Kidney (tissue), 13 donors: ENCODE measurements at regions not wholly inside any gene's neighbourhood (a gene's known extent, or its start where the extent isn't known, plus 50 kb on each side); places are given as distances from the start of the nearest gene placed in this dataset.

ENCODE experiments used
- DNase-seq, 5 donors: peaks; one replicate each; pipeline ENCODE4 v3.0.0-alpha.2; 2013 to 2020
- FAIRE-seq: peaks from 2 replicates; lab custom pipeline; 2012; peaks lifted over from hg19 to GRCh38; lab: Jason Lieb, UNC
- H3K27ac ChIP-seq, 2 donors: one replicate each; pipeline ENCODE4 v1.7.0; 2013; ENCODE audit warnings: low read depth in 2 of 2, low read length in 2 of 2, inconsistent platforms in 1 of 2
- H3K27me3 ChIP-seq: one replicate; pipeline ENCODE4 v1.7.1; 2013; ENCODE audit warnings: low read length, inconsistent platforms; ENCODE audit not compliant: control insufficient read depth, insufficient read depth
- H3K36me3 ChIP-seq, 3 donors: one replicate each; pipeline versions ENCODE4 v1.7.0 to v1.7.1; 2013; ENCODE audit warnings: low read length in 3 of 3, control low read depth in 1 of 3, inconsistent platforms in 1 of 3; ENCODE audit not compliant: insufficient read depth in 3 of 3, control insufficient read depth in 2 of 3
- H3K4me1 ChIP-seq, 3 donors: one replicate each; pipeline versions ENCODE4 v1.7.0 to v1.7.1; 2013; ENCODE audit warnings: low read length in 3 of 3, inconsistent platforms in 1 of 3, low read depth in 1 of 3; ENCODE audit not compliant: control insufficient read depth in 2 of 3, insufficient read depth in 2 of 3
- H3K4me3 ChIP-seq, 3 donors: one replicate each; pipeline versions ENCODE4 v1.7.0 to v1.8.1; 2013; ENCODE audit warnings: low read length in 3 of 3, control low read depth in 1 of 3, inconsistent platforms in 1 of 3
- H3K9ac ChIP-seq, 3 donors: one replicate each; pipeline versions ENCODE4 v1.7.0 to v1.7.1; 2013; ENCODE audit warnings: low read length in 3 of 3, control low read depth in 1 of 3, inconsistent platforms in 1 of 3
- H3K9me3 ChIP-seq, 3 donors: one replicate each; pipeline versions ENCODE4 v1.7.0 to v1.7.1; 2013; ENCODE audit warnings: low read length in 3 of 3, control low read depth in 1 of 3, inconsistent platforms in 1 of 3; ENCODE audit not compliant: control insufficient read depth in 2 of 3, insufficient read depth in 1 of 3
- intact Hi-C: fragments of 100-400 bp; cut with DNase I; formaldehyde crosslinking; loops from one replicate; pipeline ENCODE4 v1.11.1; 2022
- TF ChIP-seq, protein P1 (sequence below): IDR thresholded peaks from 3 replicates; pipeline ENCODE4 v1.5.1; 2012; ENCODE audit warnings: mild to moderate bottlenecking, moderate library complexity, borderline replicate concordance; ENCODE audit not compliant: insufficient read depth; ENCODE audit errors: extremely low read depth
- donor health status: control.
- donor health status: control.
- donor health status: control.
- donor health status: control.
- donor health status: control.
- donor health status: DM: yes; HTN: yes; CAD: no.
- donor health status: Normal renal cell carcinoma (clear cell type).

DNA sequence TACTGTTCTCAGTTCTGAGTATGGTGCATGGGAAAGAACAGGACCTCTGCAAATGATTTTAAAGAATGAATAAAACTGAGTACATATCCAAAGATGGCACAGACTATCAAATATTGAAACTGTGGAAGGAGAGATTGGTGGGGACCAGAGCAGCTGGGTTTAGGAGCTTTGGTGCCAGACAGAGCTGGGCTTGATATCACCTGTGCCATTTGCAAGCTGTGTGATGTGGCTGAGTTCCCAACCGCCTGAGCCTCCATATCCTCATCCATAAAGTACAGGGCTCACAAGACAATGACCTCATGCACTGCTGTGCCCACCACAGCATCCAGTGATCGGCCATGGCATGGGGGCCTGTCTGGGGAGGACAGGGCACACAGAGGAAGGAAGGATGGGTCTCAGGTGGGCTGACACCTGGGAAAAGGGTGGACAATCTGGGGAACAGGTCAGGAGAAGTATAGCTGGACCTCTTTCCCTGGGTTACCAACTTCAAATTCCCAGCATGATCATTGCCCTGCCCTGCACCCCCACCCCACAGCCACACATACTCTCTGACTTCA lies 83.9 kb upstream of the RAB6C start:
- Histone ChIP-seq H3K9me3 (no peaks in the 10 kb centered on the region), H3K4me3 (no peak overlapping the region)
- no peak for FAIRE-seq

DNA sequence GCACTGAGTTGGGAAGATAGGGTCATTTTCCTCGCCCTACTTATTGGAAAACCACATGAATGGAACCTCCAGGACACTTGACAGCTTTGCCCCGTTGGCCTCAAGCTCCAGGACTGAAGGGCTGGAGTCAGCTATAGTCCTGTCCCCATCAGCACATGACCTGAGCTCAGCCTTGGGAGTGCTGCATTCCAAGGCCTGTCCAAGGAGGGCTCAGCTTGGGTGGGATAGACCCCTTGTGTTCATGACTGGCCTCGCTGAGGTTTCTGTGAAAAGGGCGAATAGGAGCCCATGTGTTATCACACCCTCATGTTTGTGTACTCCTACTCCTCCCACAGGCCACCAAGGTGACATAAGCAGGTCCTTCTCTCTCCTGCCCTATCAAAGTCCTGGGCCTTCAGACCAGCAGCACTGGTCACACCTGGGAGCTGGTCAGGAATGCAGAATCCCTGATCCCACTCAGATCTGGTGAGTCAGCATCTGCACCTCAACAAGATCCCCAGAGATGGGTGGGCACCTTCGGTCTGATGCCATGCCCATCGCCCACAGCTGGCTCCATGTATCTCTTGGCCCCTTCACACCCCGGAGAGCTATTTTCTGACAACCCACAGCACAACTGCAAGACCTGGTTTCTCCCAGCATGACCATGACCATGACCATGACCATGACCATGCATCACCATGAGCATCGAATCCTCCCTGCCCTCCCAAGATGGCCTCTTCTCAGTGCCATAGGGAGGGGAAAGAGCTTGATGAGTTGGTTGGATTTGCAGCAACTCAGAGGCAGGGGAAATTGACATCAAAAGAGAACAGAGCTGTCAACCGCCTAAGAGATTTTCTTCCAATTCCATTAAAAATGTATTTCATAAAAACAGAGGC lies 83.0 kb upstream of the RAB6C start:
- Histone ChIP-seq H3K4me1 (no peaks in the 10 kb centered on the region), H3K27me3 (no peaks in the 10 kb centered on the region), H3K27ac (no peak overlapping the region), H3K36me3 (no peaks in the 10 kb centered on the region), H3K4me3 (no peak overlapping the region), H3K9ac (no peak overlapping the region), H3K9me3 (no peaks in the 10 kb centered on the region)
- DNase-seq (peak in 1 of 5 donors; percentile 32), FAIRE-seq (no peak)
- intact Hi-C loops, result no loop called here
- TF ChIP-seq, protein P1, sequence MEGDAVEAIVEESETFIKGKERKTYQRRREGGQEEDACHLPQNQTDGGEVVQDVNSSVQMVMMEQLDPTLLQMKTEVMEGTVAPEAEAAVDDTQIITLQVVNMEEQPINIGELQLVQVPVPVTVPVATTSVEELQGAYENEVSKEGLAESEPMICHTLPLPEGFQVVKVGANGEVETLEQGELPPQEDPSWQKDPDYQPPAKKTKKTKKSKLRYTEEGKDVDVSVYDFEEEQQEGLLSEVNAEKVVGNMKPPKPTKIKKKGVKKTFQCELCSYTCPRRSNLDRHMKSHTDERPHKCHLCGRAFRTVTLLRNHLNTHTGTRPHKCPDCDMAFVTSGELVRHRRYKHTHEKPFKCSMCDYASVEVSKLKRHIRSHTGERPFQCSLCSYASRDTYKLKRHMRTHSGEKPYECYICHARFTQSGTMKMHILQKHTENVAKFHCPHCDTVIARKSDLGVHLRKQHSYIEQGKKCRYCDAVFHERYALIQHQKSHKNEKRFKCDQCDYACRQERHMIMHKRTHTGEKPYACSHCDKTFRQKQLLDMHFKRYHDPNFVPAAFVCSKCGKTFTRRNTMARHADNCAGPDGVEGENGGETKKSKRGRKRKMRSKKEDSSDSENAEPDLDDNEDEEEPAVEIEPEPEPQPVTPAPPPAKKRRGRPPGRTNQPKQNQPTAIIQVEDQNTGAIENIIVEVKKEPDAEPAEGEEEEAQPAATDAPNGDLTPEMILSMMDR, result no peak

More for the DNA sequence above, 83.9 kb upstream of the RAB6C start:
- Histone ChIP-seq H3K36me3 (no peaks in the 10 kb centered on the region), H3K9ac (no peak overlapping the region), H3K4me1 (no peaks in the 10 kb centered on the region), H3K27ac (no peak overlapping the region), H3K27me3 (no peaks in the 10 kb centered on the region)
- TF ChIP-seq, protein P1, result no peak
- DNase-seq, result peak in 1 of 5 donors; percentile 36
- intact Hi-C loops, result no loop called here

DNA sequence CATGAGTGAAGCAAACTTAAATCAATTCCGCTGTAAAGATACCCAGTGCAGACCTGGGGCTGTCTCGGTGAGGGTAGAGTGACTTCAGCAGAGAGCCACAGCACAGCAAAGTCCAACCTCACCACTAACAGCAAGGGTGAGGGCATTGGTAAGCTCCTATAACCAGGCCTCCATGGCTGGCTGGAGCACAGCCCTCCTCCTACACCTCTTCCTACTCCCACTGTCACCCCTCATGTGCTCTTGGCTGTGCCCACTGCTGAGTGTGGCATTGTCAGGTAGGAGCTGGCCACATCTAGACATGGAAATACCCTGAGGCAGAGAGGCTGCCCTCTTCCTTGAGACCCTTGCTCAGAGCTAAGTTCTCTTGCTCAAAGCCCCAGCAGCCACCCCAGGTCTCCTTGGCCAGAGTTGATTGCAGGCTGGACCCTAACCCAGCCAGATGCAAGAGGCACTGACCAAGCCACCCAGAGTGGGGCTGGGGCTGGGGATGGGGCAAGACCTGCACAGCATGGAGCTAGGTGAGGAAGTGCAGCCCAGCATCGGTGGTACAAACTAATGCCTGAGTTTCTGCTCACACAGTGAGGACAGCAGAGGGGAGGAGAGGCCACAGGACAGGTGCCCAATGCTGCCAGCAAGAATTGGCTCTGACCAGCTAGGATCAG lies 77.6 kb upstream of the RAB6C start:
- no peaks in the 10 kb centered on the region for H3K9me3 ChIP-seq
- FAIRE-seq (no peak), DNase-seq (peak in 1 of 5 donors; percentile 21)
- no peaks in the 10 kb centered on the region for H3K36me3 ChIP-seq
- no peaks in the 10 kb centered on the region for H3K4me1 ChIP-seq
- no peaks in the 10 kb centered on the region for H3K27me3 ChIP-seq
- TF ChIP-seq, protein P1, result no peak
- no peak overlapping the region for H3K4me3 ChIP-seq
- no peak overlapping the region for H3K27ac ChIP-seq
- no peak overlapping the region for H3K9ac ChIP-seq
- intact Hi-C loops, result no loop called here
